ENCODE measurements at regions not wholly inside any gene's neighbourhood (a gene's known extent, or its start where the extent isn't known, plus 50 kb on each side); places are given as distances from the start of the nearest gene placed in this dataset.
A peak's percentile ranks its signal among the peaks of the same experiment; 100 is the strongest.
"Not testable (repeated sequence)": the region's sequence is repeated elsewhere in the genome, so short reads cannot be mapped to it uniquely, and the experiment has no call there.

- in situ Hi-C loops (cut with MboI; ENCODE audit: low pct_unique_long_range_greater_than_20kb, low sequenced_read_pairs): no loop called here
- DNase-seq: peak; percentile 95
Observed at GRCh38 chr3:138890555-138891187, 55.9 kb upstream of the PIK3CB start.

DNA sequence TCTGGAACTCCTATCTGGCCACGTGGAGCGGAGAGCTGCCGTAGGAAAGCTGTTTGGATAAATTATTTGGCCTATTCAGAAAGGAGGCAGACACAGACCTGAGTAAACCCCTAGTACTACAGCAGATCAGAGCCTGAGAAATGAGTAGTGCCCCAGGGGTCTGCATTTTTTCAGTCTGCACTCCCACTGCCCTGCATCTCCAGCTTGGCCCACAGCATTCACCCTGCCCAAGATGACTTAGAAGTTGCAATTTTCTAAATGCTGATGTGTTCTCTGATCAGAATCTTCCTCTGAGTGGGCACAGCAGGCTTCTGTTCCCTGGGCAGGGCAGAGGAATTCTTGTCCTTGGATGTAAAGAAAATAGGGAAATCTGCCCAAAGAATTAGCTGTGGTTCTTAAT lies 55.1 kb upstream of the PIK3CB start:
- in situ Hi-C loops (cut with MboI; ENCODE audit: low pct_unique_long_range_greater_than_20kb, low sequenced_read_pairs): no loop called here
- no peak for DNase-seq

- DNase-seq: no peak
- in situ Hi-C loops (cut with MboI; ENCODE audit: low pct_unique_long_range_greater_than_20kb, low sequenced_read_pairs): no loop called here
Observed at GRCh38 chr3:138888560-138888959, 53.8 kb upstream of the PIK3CB start.

GRCh38 chr3:138886096-138886495 lies 51.4 kb upstream of the PIK3CB start:
- in situ Hi-C loops (cut with MboI; ENCODE audit: low pct_unique_long_range_greater_than_20kb, low sequenced_read_pairs); DNase-seq: not testable (repeated sequence)
